GM19395 (cell line): ENCODE measurements at regions not wholly inside any gene's neighbourhood (a gene's known extent, or its start where the extent isn't known, plus 50 kb on each side); places are given as distances from the start of the nearest gene placed in this dataset.
"Not testable (repeated sequence)": the region's sequence is repeated elsewhere in the genome, so short reads cannot be mapped to it uniquely, and the experiment has no call there.

Source experiments
- ATAC-seq: cut with Tn5 transposase; IDR thresholded peaks from one replicate; pipeline ENCODE4 v1.9.1; 2021; ENCODE audit warnings: mild to moderate bottlenecking, moderate library complexity; ENCODE audit not compliant: unreplicated experiment

- ATAC-seq, result no peak
Observed at GRCh38 chr1:170375082-170375723, 156.8 kb upstream of the GORAB start.

GRCh38 chr1:170376801-170377385 lies 155.1 kb upstream of the GORAB start:
- ATAC-seq, result no peak

- peak; percentile 76 for ATAC-seq
Observed at GRCh38 chr1:170377440-170377839, 154.5 kb upstream of the GORAB start.

DNA sequence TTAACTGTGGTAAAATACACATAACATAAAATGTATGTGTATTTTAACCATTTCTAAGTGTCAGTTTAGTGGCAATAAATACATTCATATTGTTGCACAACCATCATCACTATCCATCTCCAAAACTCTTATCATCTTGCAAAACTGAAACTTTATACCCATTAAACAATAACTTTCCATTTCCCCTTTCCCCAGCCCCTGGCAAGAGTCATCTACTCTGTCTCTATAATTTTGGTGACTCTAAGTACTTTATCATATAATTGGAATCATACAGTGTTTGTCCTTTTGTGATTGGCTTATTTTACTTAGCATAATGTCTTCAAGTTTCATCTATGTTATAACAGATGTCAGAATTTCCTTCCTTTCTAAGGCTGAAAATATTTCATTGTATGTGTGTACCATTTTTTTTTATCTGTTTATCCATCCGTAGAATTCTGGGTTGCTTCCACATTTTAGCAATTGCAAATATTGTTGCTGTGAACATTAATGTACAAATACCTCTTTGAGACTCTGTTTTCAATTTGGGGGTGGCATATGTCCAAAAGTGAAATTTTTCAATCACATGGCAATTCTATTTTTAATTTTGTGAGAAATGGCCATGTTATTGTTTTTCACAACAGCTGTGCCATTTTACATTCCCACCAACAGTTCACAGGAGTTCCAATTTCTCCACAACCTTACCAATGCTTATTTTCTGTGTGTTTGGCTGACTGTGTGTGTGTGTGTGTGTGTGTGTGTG lies 153.9 kb upstream of the GORAB start:
- ATAC-seq, result peak; percentile 59

- no peak for ATAC-seq
Observed at GRCh38 chr1:170385750-170386149, 146.2 kb upstream of the GORAB start.

GRCh38 chr1:170388489-170388888 lies 143.5 kb upstream of the GORAB start:
- ATAC-seq, result no peak

GRCh38 chr1:170395149-170395548 lies 136.8 kb upstream of the GORAB start:
- ATAC-seq, result no peak

DNA sequence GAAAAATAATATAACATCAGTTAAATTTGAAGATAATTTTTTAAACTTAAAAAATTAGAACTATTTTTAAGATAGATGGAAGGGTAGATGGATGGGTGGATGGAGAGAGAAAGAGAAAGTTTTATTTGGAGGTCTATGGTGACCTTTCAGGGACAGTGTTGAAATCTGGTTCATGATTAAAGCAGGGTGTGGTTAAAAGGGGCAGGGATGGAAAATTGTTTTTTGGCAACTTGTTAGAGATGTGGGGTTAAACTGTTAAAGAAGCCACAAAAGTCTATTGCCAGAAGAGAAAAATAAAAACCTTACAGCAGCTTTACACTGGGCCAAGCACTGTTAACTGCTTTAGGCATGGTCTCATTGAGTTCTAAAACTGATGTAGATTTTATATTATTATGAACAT lies 134.9 kb upstream of the GORAB start:
- no peak for ATAC-seq

DNA sequence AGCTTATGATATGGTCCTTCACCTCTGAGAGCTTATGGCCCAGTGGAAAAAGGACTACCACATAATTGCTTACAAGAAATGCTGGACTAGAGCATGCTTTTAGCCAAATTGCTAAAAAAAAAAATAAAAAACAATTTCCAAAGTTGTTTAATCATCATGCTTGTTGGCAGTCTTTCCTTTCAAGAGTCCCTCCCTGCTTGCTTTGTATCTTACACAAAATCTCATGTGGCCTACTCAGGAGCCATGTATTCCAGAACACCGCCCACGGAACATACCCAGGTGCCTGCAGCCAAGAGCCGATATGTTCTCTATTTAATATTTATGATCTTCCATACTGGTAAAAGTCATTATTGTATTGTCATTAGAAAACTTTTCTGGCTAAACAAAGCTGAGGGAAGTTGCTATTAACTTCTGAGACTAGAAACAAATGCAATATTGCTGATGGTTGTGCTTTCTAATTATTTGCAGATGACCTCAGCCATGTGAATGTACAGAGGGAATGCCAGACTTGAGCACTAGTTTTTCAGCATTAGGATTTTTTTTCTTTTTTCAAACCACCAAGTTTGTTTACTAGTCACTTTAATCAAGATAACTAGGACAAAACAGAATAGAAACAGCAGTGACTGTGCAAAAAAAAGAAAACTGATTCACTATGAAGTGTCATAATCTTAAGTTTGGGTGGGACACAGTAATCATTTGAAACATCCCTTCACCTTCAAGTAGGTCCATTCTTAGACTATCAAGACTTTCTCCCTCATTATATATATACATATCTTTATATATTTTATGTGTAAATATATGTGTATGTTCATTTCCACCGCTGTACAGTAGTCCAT lies 129.3 kb upstream of the GORAB start:
- ATAC-seq, result no peak

DNA sequence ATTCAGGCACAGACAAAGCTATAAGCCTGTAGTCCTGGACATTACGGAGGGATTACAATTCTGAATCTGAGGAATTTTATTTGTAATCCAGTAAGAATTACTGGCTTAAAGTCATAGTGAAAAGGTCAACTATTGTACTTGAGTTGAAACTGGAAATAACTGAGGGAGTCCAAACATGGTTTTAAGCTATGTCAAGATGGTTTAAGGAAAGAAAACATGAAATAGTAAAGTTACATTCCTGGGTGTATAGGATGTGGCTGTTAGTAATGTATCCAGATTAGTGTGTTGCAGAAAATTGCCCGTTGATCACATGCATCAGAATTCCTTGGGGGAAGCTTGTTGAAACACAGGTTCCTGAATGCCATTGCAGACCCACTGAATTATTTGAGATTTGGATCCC lies 124.8 kb upstream of the GORAB start:
- ATAC-seq, result no peak

GRCh38 chr1:170407581-170407980 lies 124.4 kb upstream of the GORAB start:
- no peak for ATAC-seq

DNA sequence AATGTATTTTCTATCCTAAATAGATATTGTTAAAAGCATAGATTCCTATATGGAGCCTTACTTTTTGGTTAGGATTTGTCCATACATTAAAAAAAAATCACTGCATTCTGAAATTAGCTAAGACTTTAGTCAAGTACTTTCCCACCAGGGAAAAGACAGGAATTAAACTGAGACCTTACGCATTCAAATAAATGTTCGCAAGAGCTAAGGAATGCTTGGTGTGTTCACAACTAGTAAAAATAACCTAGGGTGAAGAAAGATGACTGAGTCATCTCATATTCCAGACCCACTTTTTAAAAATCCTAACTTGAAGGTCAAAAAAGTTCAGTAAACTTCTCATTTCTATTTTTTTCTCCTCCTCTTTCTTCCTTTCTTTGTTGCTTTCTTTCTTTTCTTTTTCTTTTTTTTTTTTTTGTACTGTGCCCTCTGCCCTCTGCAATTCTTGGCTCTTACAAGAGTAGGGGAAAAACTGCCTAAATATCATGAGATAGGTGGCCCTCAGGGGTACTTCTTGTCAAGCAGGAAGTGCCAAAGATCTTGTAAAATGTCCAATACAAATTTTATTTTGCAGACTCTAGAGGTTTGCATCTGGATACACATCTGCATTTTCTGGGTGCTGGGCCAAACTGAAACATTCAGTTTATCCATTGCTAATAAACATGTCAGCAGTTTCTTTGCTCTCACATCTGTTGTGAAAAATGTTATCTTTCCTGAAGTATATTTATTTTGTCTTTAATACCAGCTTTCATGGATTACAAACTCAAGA lies 121.4 kb upstream of the GORAB start:
- ATAC-seq, result no peak

- no peak for ATAC-seq
Observed at GRCh38 chr1:170414989-170415709, 116.8 kb upstream of the GORAB start.

- no peak for ATAC-seq
Observed at GRCh38 chr1:170415710-170416372, 116.1 kb upstream of the GORAB start.

DNA sequence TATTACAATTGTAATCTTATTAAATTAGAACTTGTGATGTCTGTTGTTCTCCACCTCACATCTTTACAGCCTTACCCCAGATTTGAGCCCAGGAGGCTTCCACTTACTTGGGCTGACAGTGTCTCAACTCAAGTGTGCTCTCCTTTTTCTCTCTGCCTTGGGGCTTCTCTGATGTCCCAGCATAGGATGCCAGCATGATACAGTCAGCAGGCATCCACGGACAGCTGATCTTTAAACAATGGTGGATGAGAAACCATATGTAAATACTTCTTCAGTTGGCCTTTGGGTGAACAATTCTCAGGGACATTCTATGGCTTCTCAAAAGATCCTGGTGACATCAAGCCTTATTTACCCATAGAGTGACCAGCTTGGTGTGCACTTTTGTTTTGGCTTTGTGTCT lies 107.6 kb upstream of the GORAB start:
- no peak for ATAC-seq

DNA sequence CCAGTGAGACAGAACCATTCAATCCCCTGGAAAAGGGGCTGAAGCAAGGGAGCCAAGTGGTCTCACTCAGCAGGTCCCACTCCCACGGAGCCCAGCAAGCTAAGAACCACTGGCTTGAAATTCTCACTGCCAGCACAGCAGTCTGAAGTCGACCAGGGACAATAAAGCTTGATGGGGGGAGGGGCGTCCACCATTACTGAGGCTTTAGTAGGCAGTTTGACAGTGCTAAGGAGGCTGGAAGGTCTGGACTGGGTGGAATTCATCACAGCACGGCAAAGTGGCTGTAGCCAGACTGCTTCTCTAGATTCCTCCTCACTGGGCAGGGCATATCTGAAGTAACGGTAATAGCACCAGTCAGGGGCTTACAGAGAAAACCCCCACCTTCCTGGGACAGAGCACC lies 105.4 kb upstream of the GORAB start:
- no peak for ATAC-seq

- ATAC-seq, result not testable (repeated sequence)
Observed at GRCh38 chr1:170427002-170427401, 105.0 kb upstream of the GORAB start.

DNA sequence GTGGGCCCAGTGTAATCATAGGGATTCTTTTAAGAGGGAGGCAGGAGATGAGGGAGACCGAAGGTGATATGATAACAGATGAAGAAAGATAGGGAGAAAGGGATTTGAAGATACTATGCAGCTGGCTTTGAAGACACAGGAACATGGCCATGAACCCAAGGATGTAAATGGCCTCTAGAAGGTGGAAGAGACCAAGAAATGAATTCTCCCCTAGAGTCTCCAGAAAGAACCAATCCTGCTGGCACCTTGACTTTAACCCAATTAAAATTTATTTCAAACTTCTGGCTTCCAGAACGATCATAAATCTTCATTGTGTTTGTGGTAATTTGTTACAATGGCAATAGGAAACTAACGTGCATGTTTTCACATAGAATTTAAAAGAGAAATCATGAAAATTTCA lies 95.0 kb upstream of the GORAB start:
- ATAC-seq, result no peak

DNA sequence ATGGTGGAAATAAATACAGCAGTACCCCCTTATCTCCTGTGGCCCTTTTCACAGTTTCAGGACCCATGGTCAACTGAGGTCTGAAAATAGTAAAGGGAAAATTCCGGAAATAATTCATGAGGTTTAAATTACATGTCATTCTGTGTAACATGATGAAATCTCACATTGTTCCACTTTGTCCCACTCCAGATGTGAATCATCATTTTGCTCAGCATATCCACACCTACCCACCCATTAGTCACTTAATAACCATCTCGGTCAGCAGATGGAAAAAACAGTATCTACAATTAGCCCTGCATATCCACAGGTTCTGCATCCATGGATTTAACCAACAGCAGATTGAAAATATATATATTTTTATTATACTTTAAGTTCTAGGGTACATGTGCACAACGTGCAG lies 86.9 kb upstream of the GORAB start:
- ATAC-seq, result no peak
